Thoracic aorta (tissue), 2 donors: ENCODE measurements at regions not wholly inside any gene's neighbourhood (a gene's known extent, or its start where the extent isn't known, plus 50 kb on each side); places are given as distances from the start of the nearest gene placed in this dataset.

Experiments
- ATAC-seq: fragments of 150-250 bp; one replicate; pipeline ENCODE4 v1.8.0; 2017; ENCODE audit warnings: low read depth; ENCODE audit not compliant: insufficient number of reproducible peaks, low FRiP score
- DNase-seq: peaks from one replicate; pipeline ENCODE4 v3.0.0-alpha.2; 2020; ENCODE audit warnings: low spot score
- H3K27ac ChIP-seq, 2 donors: fragments of 200-600 bp; sonication (generic); 1 replicate in 1 of 2; 2 replicates in 1 of 2; pipeline ENCODE4 v1.5.1; 2016; ENCODE audit warnings: mild to moderate bottlenecking in 2 of 2, moderate library complexity in 2 of 2
- H3K27me3 ChIP-seq: fragments of 200-600 bp; sonication (generic); replicated peaks from 2 replicates; pipeline ENCODE4 v1.6.0; 2016; ENCODE audit warnings: mild to moderate bottlenecking; ENCODE audit not compliant: insufficient read depth
- H3K36me3 ChIP-seq: fragments of 200-600 bp; sonication (generic); one replicate; pipeline ENCODE4 v1.5.1; 2016
- H3K4me1 ChIP-seq, 2 donors: fragments of 200-600 bp; sonication (generic); 1 replicate in 1 of 2; 2 replicates in 1 of 2; pipeline versions ENCODE4 v1.5.1 to v1.6.0; 2016; ENCODE audit warnings: low read depth in 2 of 2, mild to moderate bottlenecking in 1 of 2; ENCODE audit not compliant: control insufficient read depth in 1 of 2
- H3K4me3 ChIP-seq: fragments of 200-600 bp; sonication (generic); 2 replicates; pipeline ENCODE4 v1.5.1; 2016; ENCODE audit warnings: mild to moderate bottlenecking
- H3K9me3 ChIP-seq: fragments of 200-600 bp; sonication (generic); 2 replicates; pipeline ENCODE4 v1.5.1; 2016
- CTCF ChIP-seq: fragments of 200-600 bp; sonication (generic); IDR thresholded peaks from one replicate; pipeline ENCODE4 v1.5.1; 2019; ENCODE audit warnings: antibody characterized with exemption

GRCh38 chr1:19009126-19009881 lies 52.8 kb upstream of the IFFO2 start:
- Histone ChIP-seq H3K27ac (peak overlapping the region; percentile 85 to 92), H3K4me1 (peaks cover 22 to 31% of the 10 kb centered on the region in 2 donors), H3K27me3 (no peaks in the 10 kb centered on the region), H3K9me3 (no peaks in the 10 kb centered on the region), H3K4me3 (no peak overlapping the region), H3K36me3 (no peaks in the 10 kb centered on the region)
- DNase-seq = no peak
- no peak for TF ChIP-seq CTCF
- no peak for ATAC-seq

GRCh38 chr1:19007491-19008441 lies 51.3 kb upstream of the IFFO2 start:
- no peak overlapping the region for H3K27ac ChIP-seq

GRCh38 chr1:19006837-19007271 lies 50.4 kb upstream of the IFFO2 start:
- no peak for DNase-seq
- TF ChIP-seq CTCF = no peak

More at GRCh38 chr1:19007491-19008441, 51.3 kb upstream of the IFFO2 start:
- H3K4me1 ChIP-seq = peaks cover 22 to 29% of the 10 kb centered on the region in 2 donors
- no peaks in the 10 kb centered on the region for H3K9me3 ChIP-seq
- DNase-seq (no peak), ATAC-seq (no peak)
- H3K36me3 ChIP-seq = no peaks in the 10 kb centered on the region
- TF ChIP-seq CTCF = no peak
- no peaks in the 10 kb centered on the region for H3K27me3 ChIP-seq
- no peak overlapping the region for H3K4me3 ChIP-seq

More at GRCh38 chr1:19006837-19007271, 50.4 kb upstream of the IFFO2 start:
- H3K9me3 ChIP-seq = no peaks in the 10 kb centered on the region
- H3K4me1 ChIP-seq = peaks cover 16 to 19% of the 10 kb centered on the region in 2 donors
- no peak overlapping the region for H3K4me3 ChIP-seq
- no peaks in the 10 kb centered on the region for H3K36me3 ChIP-seq
- no peaks in the 10 kb centered on the region for H3K27me3 ChIP-seq
- no peak overlapping the region for H3K27ac ChIP-seq
- ATAC-seq = no peak
